Transverse colon (tissue), 4 donors: ENCODE measurements at regions not wholly inside any gene's neighbourhood (a gene's known extent, or its start where the extent isn't known, plus 50 kb on each side); places are given as distances from the start of the nearest gene placed in this dataset.

Experiments
- EP300 ChIP-seq: sonication (generic); formaldehyde crosslinking; IDR thresholded peaks from one replicate; pipeline ENCODE4 v1.6.1; 2017; ENCODE audit warnings: antibody characterized with exemption, low read depth
- POLR2A ChIP-seq: fragments of 450-650 bp; IDR thresholded peaks from one replicate; pipeline ENCODE4 v1.6.1; 2016; ENCODE audit warnings: antibody characterized with exemption, mild to moderate bottlenecking, moderate library complexity
- POLR2AphosphoS5 ChIP-seq, 3 donors: sonication (generic); formaldehyde crosslinking; IDR thresholded peaks; one replicate each; pipeline ENCODE4 v1.6.1; 2016; ENCODE audit warnings: antibody characterized with exemption in 3 of 3
- TF ChIP-seq, protein P1 (sequence below), 5 experiments: fragments of 200-600 bp in 3 of 5; fragments of 450-650 bp in 2 of 5; sonication (generic) in 3 of 5; IDR thresholded peaks; 1 replicate in 2 of 5; 2 replicates in 3 of 5; pipeline ENCODE4 v1.5.1; 2016 to 2017; ENCODE audit warnings: antibody characterized with exemption in 5 of 5, inconsistent platforms in 3 of 5, mild to moderate bottlenecking in 2 of 5, moderate library complexity in 1 of 5

DNA sequence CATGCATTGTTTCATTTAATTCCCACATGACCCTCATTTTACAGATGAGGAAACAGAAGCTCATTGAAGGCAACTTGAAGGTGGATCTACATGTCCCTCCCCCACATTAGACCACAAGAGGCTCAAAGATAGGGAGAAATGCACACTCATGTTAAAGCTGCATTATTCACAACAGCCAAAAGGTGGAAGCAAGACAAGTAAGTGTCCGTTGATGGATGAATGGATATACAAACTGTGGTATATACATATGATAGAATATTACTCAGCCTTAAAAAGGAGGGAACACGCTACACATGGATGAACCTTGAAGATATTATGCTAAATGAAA is 149.7 kb upstream of the JUN start:
- TF ChIP-seq, protein P1, sequence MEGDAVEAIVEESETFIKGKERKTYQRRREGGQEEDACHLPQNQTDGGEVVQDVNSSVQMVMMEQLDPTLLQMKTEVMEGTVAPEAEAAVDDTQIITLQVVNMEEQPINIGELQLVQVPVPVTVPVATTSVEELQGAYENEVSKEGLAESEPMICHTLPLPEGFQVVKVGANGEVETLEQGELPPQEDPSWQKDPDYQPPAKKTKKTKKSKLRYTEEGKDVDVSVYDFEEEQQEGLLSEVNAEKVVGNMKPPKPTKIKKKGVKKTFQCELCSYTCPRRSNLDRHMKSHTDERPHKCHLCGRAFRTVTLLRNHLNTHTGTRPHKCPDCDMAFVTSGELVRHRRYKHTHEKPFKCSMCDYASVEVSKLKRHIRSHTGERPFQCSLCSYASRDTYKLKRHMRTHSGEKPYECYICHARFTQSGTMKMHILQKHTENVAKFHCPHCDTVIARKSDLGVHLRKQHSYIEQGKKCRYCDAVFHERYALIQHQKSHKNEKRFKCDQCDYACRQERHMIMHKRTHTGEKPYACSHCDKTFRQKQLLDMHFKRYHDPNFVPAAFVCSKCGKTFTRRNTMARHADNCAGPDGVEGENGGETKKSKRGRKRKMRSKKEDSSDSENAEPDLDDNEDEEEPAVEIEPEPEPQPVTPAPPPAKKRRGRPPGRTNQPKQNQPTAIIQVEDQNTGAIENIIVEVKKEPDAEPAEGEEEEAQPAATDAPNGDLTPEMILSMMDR (IDR thresholded peaks at IDR 0.05): no peak
- no peak for TF ChIP-seq EP300
- TF ChIP-seq POLR2AphosphoS5 (IDR thresholded peaks at IDR 0.05): no peak
- no peak for TF ChIP-seq POLR2A
